Bone marrow (tissue), 2 donors: ENCODE measurements at regions not wholly inside any gene's neighbourhood (a gene's known extent, or its start where the extent isn't known, plus 50 kb on each side); places are given as distances from the start of the nearest gene placed in this dataset.

Experiments used
- DNase-seq, 2 donors: peaks; one replicate each; lab custom pipeline; 2025; lab: John Stamatoyannopoulos, UW

- DNase-seq: no peak
Measured at GRCh38 chr2:120785228-120785966, 49.7 kb downstream of the GLI2 start.

GRCh38 chr2:120786038-120786960 lies 50.6 kb downstream of the GLI2 start:
- DNase-seq: no peak

- DNase-seq: no peak
Measured at GRCh38 chr2:120787111-120787821, 51.6 kb downstream of the GLI2 start.

GRCh38 chr2:120787822-120788700 lies 52.4 kb downstream of the GLI2 start:
- no peak for DNase-seq

GRCh38 chr2:120791243-120791961 lies 55.7 kb downstream of the GLI2 start:
- DNase-seq: no peak

- no peak for DNase-seq
Measured at GRCh38 chr2:120791962-120792297, 56.3 kb downstream of the GLI2 start.

GRCh38 chr2:120793682-120794403 lies 58.2 kb downstream of the GLI2 start:
- DNase-seq: no peak

GRCh38 chr2:120794716-120795115 lies 59.0 kb downstream of the GLI2 start:
- no peak for DNase-seq

- no peak for DNase-seq
Measured at GRCh38 chr2:120796094-120796493, 60.4 kb downstream of the GLI2 start.

- no peak for DNase-seq
Measured at GRCh38 chr2:120797421-120798221, 62.0 kb downstream of the GLI2 start.

- no peak for DNase-seq
Measured at GRCh38 chr2:120798567-120799247, 63.0 kb downstream of the GLI2 start.

GRCh38 chr2:120802158-120802557 lies 66.5 kb downstream of the GLI2 start:
- DNase-seq: no peak

- DNase-seq: no peak
Measured at GRCh38 chr2:120802867-120803484, 67.3 kb downstream of the GLI2 start.

GRCh38 chr2:120803764-120804335 lies 68.2 kb downstream of the GLI2 start:
- no peak for DNase-seq

- no peak for DNase-seq
Measured at GRCh38 chr2:120804459-120804858, 68.8 kb downstream of the GLI2 start.

- DNase-seq: no peak
Measured at GRCh38 chr2:120805011-120805410, 69.3 kb downstream of the GLI2 start.

GRCh38 chr2:120805602-120806001 lies 69.9 kb downstream of the GLI2 start:
- DNase-seq: no peak

- DNase-seq: no peak
Measured at GRCh38 chr2:120807751-120808150, 72.1 kb downstream of the GLI2 start.
